Mesothelial cell of epicardium (in vitro differentiated cells): ENCODE measurements at regions not wholly inside any gene's neighbourhood (a gene's known extent, or its start where the extent isn't known, plus 50 kb on each side); places are given as distances from the start of the nearest gene placed in this dataset.
A peak's percentile ranks its signal among the peaks of the same experiment; 100 is the strongest.

Experiments used
- DNase-seq, 2 experiments: peaks; one replicate each; pipeline ENCODE4 v3.0.0; 2021; ENCODE audit warnings: low spot score in 2 of 2; ENCODE audit not compliant: unreplicated experiment in 2 of 2
- H3K27ac Mint-ChIP-seq: 2 replicates; pipeline ENCODE4 v1.8.0; 2021; ENCODE audit warnings: mixed read lengths
- H3K27me3 Mint-ChIP-seq: 2 replicates; pipeline ENCODE4 v1.8.0; 2021; ENCODE audit warnings: low read depth, mixed read lengths
- H3K36me3 Mint-ChIP-seq: 2 replicates; pipeline ENCODE4 v1.8.0; 2021; ENCODE audit warnings: mixed read lengths
- H3K4me1 Mint-ChIP-seq: 2 replicates; pipeline ENCODE4 v1.8.0; 2021; ENCODE audit warnings: mixed read lengths
- H3K4me3 Mint-ChIP-seq: 2 replicates; pipeline ENCODE4 v1.8.0; 2021; ENCODE audit warnings: mild to moderate bottlenecking, moderate library complexity, mixed read lengths
- H3K9me3 Mint-ChIP-seq: 2 replicates; pipeline ENCODE4 v1.8.0; 2021; ENCODE audit warnings: mixed read lengths
- TF ChIP-seq, protein P1 (sequence below): fragments of 200-600 bp; sonication (generic); IDR thresholded peaks from one replicate; pipeline ENCODE4 v1.5.0; 2021; ENCODE audit warnings: antibody characterized with exemption; ENCODE audit not compliant: unreplicated experiment

- no peak overlapping the region for H3K4me3 Mint-ChIP-seq
- H3K36me3 Mint-ChIP-seq, result no peaks in the 10 kb centered on the region
- no peak for DNase-seq
- no peaks in the 10 kb centered on the region for H3K27me3 Mint-ChIP-seq
- TF ChIP-seq, protein P1, sequence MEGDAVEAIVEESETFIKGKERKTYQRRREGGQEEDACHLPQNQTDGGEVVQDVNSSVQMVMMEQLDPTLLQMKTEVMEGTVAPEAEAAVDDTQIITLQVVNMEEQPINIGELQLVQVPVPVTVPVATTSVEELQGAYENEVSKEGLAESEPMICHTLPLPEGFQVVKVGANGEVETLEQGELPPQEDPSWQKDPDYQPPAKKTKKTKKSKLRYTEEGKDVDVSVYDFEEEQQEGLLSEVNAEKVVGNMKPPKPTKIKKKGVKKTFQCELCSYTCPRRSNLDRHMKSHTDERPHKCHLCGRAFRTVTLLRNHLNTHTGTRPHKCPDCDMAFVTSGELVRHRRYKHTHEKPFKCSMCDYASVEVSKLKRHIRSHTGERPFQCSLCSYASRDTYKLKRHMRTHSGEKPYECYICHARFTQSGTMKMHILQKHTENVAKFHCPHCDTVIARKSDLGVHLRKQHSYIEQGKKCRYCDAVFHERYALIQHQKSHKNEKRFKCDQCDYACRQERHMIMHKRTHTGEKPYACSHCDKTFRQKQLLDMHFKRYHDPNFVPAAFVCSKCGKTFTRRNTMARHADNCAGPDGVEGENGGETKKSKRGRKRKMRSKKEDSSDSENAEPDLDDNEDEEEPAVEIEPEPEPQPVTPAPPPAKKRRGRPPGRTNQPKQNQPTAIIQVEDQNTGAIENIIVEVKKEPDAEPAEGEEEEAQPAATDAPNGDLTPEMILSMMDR, result no peak
- H3K4me1 Mint-ChIP-seq, result peaks cover 30% of the 10 kb centered on the region
- H3K27ac Mint-ChIP-seq, result no peak overlapping the region
- H3K9me3 Mint-ChIP-seq, result peaks cover 4% of the 10 kb centered on the region
Observed at GRCh38 chr10:78276139-78276538, 242.5 kb downstream of the RPS24 start.

DNA sequence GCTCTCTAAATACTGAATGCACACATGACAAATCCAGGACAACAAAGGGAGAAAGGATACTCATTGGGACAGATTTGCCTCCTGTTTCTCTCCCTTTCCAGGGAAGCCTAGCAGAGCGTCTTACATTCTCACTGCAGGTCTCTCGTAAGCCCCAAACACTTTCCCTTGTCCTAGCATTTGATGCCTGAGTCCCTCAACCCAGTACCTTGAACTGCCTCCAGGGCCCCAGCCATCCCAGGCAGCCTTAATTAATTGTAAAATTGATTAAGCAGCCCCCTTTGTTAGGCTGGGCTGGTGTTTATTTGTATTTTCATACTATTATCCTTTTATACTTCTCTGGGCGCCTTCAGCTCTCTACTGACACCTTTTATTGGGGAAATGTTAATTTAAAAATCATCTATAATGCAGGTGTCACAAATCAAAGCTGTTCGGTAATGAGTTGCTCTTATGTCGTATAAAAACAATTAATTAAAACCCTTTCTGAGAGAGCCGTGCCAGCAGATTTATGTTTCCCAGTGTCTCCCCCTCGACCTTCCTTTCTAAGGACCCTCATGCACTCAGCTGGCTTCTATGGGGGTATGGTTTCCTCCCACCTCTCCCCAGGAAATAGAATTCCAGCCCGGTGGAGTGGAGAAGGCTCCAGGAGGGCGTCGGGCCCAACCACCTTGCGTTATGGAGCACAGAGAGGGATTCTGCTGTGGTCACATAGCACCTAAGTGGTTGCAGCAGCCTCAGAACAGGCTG, 243.8 kb downstream of the RPS24 start:
- TF ChIP-seq, protein P1, result no peak
- H3K27ac Mint-ChIP-seq, result peak overlapping the region; percentile 0
- H3K27me3 Mint-ChIP-seq, result no peaks in the 10 kb centered on the region
- H3K36me3 Mint-ChIP-seq, result no peaks in the 10 kb centered on the region
- DNase-seq, result no peak
- H3K4me3 Mint-ChIP-seq, result no peak overlapping the region
- H3K9me3 Mint-ChIP-seq, result peaks cover 4% of the 10 kb centered on the region
- peaks cover 32% of the 10 kb centered on the region for H3K4me1 Mint-ChIP-seq

DNA sequence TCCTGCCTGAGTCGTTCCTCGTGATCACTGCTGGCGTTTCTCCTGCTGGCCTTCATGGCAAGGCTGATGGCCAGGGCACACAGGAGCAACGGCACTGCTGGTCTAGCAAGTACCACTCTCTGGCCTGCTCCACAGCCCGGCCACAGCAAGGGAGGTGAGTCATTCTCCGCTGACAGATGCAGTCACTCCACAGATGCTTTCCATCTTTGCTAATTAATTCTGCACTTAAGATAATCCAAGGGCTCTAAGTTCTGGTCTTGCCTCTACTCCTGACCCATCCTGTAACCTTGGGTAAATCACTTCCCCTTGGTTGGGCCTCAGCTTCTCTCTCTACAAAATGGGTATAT, 244.4 kb downstream of the RPS24 start:
- H3K4me1 Mint-ChIP-seq, result peaks cover 38% of the 10 kb centered on the region
- no peaks in the 10 kb centered on the region for H3K27me3 Mint-ChIP-seq
- no peak overlapping the region for H3K27ac Mint-ChIP-seq
- no peaks in the 10 kb centered on the region for H3K9me3 Mint-ChIP-seq
- H3K4me3 Mint-ChIP-seq, result no peak overlapping the region
- TF ChIP-seq, protein P1, result no peak
- no peak for DNase-seq
- H3K36me3 Mint-ChIP-seq, result no peaks in the 10 kb centered on the region

GRCh38 chr10:78279756-78280155, 246.1 kb downstream of the RPS24 start:
- H3K27me3 Mint-ChIP-seq, result no peaks in the 10 kb centered on the region
- H3K27ac Mint-ChIP-seq, result no peak overlapping the region
- H3K4me3 Mint-ChIP-seq, result no peak overlapping the region
- TF ChIP-seq, protein P1, result no peak
- H3K36me3 Mint-ChIP-seq, result no peaks in the 10 kb centered on the region
- no peaks in the 10 kb centered on the region for H3K9me3 Mint-ChIP-seq
- peaks cover 53% of the 10 kb centered on the region for H3K4me1 Mint-ChIP-seq
- DNase-seq, result no peak

DNA sequence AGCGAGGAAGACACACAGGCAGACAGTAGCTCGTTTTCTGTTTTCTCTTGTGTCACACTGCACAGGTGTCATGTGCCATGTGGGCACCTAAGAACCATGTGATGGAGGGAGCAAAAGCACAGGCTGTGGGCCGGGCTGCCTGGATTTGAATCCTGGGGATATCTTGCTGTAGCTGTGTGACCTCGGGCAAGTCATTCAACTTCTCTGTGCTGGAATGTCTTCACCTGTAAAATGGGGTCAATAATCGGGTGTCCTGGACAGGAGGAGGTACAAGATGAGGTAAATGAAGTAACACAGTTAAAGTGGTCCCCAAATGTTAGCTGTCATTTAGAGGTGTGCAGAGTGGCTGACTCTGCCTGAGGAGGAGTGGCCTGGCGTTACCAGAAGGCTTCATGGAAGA, 246.9 kb downstream of the RPS24 start:
- Mint-ChIP-seq H3K4me1 (peaks cover 61% of the 10 kb centered on the region), H3K36me3 (no peaks in the 10 kb centered on the region), H3K27me3 (no peaks in the 10 kb centered on the region)

More for the DNA sequence above, 246.9 kb downstream of the RPS24 start:
- DNase-seq, result no peak
- Mint-ChIP-seq H3K27ac (no peak overlapping the region), H3K9me3 (no peaks in the 10 kb centered on the region), H3K4me3 (no peak overlapping the region)
- TF ChIP-seq, protein P1, result no peak
